ENCODE measurements at regions not wholly inside any gene's neighbourhood (a gene's known extent, or its start where the extent isn't known, plus 50 kb on each side); places are given as distances from the start of the nearest gene placed in this dataset.

GRCh38 chr1:168949672-168950071 lies 156.8 kb upstream of the ATP1B1 start:
- TF ChIP-seq CTCF (IDR thresholded peaks at IDR 0.05) = no peak
- TF ChIP-seq POLR2A (IDR thresholded peaks at IDR 0.05) = no peak

All from right lobe of liver (tissue), 4 donors.